IPS-NIHi7 (cell line): ENCODE measurements at regions not wholly inside any gene's neighbourhood (a gene's known extent, or its start where the extent isn't known, plus 50 kb on each side); places are given as distances from the start of the nearest gene placed in this dataset.
"Not testable (repeated sequence)": the region's sequence is repeated elsewhere in the genome, so short reads cannot be mapped to it uniquely, and the experiment has no call there.

Source experiments
- DNase-seq: peaks from one replicate; pipeline ENCODE4 v3.0.0; 2012; ENCODE audit warnings: mixed read lengths; ENCODE audit errors: extremely low spot score

DNA sequence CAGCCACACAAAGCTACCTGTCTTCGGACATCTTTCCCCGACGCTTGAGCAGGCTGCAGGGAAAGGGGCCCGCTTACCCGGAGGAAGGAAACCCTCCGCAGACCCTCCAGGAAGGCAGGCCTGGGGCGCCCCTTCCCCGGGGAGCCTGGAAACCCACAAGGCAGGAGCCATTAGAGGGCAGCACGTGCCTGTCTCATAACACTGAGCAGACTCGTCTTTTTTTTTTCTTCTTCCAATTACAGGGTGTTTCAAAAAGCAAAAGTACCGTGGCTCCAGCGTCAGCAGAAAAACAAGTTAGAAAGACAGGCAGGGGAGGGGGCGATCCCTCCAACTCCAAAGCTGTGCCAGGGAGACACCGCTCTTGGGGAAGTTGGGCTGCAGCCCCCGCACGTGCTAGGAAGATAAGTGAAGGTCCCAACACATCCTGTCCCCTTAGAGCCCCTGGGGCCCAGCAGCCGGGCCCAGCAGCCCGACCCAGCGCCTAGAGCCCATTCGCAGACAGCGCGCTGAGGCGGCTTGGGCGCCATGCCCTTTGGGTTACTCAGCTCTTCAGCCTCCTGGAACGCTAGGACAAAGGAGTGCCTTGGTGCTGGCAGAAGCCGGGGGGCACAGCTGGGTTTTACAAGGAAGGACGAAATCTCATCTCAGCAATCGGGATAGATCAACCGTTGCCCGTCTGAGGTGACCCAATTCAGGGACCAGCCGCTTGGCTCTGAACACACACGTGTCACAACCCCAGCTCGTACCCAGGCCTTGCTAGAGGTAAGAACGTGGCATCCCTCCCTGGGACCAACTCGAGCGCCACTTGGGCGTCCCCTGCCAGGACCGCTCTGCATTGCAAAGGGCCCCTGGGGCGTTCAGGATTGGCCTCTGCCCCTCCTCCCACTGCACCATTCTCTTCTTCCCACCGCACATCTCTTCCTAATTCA is 136.3 kb downstream of the LY86 start:
- DNase-seq: peak; percentile 76

DNA sequence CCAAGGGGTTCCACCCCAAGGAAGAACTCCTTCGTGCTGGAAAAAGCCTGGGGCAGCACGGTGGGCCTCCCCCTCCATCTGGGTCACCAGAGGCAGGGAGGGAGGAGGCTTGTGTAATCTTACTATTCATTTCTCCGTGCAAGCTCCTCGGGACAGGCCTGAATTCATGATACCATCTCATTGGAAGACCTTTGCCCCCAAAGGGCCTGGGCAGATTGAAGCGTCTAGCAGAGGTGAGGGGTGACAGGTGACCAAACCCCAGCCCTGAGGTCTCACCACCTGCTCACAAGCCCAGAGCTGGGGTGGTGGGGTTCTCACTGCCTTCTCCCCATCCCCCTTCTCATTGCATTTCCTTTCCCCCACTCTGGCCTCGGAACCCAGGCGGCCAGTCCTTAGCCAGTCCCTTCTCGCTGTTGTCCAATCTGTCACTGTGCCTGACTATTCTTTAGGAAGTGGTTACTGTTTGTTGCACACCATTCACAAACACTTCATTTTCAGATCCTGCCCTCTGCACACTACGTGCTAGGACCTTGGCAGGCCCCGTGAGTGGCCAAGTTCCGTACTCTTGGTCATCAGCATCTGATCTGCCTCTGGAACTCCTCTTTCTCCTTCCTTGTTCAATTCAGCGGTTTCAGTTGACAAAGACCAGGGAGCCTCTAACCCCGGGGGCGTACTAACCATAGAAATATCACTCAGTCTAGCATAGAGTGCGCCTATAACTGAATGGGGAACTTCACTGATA is 137.1 kb downstream of the LY86 start:
- no peak for DNase-seq

DNA sequence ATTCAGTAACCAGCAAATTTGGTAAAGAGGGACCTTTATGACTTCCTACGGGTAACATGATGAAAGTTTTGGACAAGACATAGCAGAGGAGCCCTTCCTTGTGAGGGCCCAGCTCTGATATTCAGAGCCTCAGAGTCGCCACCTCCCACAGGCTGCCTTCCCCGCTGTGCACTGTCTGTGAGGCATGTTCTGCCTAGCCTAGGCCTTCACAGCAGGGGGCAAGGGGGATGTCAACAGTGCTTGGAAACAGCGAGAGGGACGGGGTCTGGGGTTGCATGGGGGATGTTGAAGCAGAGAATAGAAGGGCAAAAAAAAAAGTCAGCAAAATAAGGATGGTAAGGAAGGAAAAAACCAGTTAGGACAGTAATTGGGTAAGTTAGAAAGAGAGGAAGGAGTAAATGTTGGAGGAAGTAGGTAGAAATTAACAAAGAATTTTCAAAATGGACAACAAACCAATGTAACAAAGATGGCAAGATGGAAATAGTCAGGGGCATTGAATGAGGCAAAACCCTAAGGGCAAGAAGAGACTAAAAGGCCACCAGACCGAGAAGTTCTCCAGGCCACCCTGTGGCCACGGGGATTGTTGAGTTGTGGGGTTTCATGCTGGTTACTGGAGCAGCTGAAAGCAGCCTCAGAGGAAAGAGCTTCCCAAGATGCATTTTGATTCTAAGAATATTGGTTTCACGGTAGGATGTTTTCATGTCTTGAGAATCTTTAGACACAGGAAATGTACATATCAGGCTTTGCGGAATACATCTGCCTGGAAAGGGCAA is 139.8 kb downstream of the LY86 start:
- peak; percentile 58 for DNase-seq

DNA sequence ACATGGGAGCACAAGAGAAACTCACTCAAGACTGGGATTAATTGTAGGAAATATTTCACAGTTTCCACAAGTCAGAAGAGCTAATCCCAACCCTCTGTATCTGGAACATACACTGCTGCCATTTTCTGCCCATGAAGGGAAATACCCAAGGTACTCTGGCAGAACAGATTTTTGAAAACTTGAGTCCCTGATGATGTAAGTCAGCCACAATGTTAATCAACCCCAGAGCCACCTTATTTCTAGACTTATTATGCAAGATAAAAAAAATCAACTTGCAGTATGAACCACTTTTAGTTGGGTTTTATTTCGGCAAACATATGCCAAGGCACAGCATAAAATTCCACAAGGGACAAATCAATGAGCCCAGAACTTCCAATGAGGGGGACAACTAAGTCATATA is 141.5 kb downstream of the LY86 start:
- DNase-seq: no peak

DNA sequence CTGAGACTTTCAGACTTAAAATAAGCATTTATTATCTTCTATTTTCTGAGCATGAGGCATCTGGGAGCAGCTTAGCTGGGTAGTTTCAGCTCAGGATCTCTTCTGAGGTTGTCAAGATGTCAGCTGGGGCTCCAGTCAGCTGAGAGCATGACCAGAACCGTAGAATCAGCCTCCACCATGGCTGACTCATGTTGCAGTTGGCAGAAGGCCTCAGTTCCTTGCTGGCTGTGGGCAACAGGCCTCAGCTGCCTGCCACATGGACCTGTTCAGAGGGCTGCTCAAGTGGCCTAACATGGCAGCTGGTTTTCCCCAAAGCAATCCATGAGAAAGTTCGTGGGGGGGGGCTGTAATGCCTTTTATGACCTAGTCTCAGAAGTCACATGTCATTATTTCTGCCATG is 142.3 kb downstream of the LY86 start:
- no peak for DNase-seq

DNA sequence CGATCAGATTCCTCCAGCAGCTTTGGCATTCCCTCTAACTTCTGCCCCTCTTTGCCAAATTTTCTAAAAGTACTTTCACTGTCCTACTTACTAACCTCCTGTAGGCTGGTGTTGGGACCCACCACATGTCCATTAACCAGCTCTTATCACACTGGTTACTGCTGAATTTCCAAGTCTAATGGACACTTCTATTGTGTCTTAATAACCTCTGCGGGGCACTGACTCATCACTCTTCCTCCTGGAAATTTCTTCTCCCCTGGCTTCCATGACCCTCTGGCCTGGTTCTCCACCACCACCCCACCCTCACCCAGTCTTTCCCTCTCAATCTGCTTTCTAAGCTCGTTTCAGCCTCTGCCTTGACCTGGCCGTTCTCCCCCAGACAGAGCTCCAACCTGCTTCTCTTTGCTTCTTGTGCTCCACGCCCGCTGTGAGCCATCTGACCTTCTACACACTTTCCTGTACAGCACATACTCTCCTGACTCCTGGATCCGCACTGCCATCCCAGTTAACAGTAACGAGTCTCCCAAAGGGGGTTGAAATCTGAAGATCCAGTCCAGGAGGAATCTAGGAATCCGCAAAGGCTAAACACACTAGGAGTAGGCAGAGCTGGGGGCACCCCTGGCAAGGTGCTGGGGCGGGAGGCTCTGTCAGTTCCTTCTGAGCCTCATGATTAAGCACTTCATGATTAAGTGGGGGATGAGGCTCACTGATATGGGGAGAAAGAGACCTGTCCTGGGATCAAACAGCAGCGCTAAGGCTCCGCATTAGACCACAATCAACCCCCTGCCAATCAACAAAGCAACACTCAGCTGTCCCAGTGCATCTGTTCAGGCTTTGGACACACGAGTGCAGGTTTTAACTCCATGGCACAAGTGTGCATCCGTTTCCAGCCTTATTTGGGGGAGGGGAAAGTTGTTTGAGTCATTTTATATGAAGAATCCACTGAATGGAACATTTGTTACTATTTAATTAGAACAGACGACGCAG is 146.3 kb downstream of the LY86 start:
- DNase-seq: no peak

DNA sequence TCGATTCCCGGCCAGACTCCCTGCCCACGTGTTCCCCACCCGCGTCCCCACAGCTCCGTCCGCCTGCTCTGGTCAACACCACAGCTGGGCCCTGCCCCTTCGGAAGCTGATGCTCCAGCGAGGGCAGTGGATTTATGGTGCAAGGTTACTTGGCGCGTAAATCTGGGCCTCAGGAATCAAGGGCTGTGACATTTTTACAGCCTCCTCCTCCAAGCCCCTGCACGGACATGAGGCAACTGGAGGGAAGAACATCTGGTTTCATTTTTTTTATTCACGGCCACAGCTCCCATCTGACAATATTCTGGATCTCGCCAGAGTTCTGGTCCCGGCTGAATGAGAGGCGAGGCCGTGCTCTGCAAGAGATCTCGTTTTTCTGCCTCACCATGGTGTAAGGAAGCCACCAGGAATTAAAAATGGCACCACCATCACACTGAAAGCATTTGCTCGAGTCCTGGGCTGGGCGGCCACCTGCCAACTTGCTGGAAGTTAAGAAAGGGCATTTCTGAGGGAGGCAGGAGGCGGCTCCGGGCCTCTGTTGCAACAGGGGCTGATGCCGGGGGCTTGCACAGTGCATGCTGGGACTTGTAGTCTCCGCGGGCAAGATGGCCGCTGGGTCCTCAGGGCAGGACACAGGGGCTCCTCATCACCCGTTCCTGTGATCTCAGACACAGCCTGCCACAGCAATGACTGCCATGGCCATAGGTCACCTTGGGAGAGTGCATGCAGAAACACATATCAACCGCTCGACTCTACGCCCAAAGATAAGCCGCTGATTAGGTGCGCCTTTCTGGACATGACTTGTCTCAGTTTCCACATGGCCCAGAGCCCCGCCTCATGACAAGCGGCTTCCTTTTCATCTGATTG is 148.5 kb downstream of the LY86 start:
- peak; percentile 78 for DNase-seq

DNA sequence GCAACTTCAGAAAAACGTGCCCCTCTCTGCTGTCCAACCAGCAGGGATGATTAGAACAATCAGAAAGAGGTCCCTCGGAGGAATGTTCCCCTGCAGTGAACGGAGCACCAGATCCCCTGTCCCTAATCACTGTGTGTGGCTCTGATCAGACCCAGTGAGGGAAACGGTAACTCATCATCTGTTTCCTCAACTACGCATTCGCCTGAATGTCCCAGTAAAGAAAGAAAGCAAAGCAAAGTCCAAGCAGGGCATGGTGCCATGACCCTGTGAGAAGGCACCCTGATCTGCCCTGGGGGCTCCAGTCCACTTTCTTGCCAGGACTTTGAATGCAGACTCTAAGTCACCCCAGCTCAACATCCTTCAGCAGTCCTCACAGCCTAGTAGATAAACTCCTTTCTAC is 149.2 kb downstream of the LY86 start:
- no peak for DNase-seq

DNA sequence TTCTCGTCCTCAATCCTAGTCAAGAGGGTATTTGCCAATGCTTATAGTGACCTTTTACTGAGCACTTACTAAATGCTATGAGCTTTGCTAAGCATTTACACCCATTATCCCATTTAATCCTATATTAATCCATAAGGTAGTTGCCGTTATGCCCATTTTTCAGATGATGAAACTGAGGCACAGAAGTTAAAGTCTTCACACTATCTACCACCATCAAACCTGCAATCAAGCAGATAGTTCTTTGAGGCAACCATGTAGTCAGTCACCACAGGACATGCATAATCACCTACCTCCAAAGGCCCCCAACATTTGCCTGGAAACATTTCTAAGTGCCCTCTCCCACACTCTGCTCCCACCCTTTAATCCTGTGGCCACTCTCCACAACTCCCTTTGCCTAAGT is 149.6 kb downstream of the LY86 start:
- no peak for DNase-seq

DNA sequence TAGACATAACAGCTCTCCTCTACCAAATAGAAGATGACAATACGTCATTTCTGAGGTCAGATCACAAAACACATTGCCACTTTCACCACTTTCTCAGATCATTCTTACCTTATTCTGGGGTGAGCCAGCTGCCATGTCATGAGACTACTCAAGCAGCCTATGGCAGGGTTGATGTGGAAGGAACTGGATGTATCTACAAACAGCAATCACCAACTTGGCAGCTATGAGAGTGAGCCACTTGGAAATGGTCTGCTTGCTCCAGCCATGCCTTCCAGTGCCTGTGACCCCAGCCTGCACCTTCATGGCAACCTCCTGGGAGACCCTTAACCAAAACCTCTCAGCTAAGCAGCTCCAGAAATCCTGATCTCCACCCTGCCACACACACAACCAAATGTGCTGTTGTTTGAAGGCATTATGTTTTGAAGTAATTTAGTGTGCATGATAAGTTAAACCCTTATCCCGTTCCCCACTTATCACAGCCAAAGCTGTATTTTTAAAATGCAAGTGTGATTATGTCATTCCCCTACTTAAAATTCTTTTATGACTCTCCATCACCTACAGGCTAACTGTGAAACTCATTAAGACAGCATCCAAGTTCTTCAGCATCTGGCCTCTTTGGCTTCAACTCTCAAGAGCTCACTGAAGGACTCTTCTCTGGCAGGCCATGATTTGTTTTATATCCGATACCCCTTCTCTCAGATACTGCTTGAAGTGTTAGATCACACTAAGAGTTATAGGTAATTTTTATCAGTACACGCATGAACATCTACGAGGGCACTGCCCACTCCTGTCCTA is 150.6 kb downstream of the LY86 start:
- no peak for DNase-seq

DNA sequence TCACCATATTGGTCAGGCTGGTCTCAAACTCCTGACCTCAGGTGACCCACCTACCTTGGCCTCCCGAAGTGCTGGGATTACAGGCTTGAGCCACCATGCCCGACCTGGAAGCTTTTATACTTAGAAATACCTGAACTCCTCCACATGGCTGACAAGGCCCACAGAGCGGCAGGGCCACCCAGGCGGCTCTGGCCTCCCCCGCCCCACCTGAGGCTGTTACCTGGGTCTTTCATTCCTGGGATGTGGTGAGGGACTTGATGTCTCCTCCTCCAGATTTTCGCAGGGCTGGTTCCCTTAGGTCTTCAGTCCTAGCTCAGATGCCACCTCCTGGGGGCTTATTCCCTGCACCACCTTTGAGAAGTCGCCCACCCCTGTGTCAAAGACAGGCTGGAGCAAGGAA is 152.1 kb downstream of the LY86 start:
- no peak for DNase-seq

DNA sequence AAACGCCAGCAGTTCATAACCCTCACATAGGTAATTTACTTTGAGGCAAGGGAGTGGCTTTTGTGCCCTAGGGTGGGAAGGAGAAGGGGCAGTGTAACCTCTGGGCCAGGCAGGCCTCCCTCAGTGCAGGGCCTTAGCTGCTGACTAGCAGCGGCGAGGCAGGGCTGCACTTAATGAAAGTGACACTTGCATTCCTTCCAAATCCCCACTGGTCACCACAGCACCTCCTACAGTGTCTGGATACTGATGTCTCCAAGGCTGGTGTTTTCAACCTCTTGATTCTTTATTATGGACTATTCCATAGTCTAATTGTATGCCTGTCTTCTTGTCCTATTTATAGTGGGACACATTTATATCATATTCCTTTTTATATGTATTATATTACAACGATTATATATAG is 152.7 kb downstream of the LY86 start:
- peak; percentile 39 for DNase-seq

DNA sequence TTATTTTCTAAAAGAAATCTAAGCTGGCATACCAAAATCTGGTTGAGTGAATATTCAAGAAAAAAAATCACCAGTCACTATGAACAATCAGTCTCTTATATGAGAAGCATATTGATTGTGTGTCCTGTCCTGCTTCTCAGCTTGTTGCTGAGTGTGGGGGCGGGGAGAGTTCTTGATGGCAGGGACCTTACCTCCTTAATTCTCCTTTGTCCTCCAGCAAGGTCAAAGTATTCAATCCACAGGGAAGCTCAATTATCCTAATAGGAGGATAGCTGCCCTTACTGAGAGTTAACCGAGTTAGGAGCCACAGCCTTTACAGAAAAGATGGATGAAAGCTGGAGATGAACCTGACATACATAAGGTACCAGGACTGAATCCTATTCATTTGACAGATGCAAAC is 154.0 kb downstream of the LY86 start:
- DNase-seq: no peak

DNA sequence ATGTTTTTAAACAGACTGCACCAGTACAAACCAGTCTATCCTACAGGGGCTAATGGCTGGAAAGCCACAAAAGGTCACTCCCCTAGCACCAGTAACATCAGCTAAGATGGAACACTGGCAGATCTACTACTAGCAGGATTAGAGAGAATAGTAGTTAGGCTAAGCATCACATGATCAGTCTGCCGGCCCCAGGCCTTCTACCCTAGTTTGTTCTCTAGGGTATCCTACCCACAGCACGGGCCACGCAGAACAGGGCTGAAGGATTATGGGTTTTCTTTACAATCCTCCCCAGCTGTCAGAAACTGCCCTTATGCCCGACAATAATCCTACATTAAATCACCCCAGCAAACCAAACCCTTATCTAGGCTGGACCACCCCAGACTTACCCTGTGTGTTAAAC is 156.0 kb downstream of the LY86 start:
- DNase-seq: no peak

DNA sequence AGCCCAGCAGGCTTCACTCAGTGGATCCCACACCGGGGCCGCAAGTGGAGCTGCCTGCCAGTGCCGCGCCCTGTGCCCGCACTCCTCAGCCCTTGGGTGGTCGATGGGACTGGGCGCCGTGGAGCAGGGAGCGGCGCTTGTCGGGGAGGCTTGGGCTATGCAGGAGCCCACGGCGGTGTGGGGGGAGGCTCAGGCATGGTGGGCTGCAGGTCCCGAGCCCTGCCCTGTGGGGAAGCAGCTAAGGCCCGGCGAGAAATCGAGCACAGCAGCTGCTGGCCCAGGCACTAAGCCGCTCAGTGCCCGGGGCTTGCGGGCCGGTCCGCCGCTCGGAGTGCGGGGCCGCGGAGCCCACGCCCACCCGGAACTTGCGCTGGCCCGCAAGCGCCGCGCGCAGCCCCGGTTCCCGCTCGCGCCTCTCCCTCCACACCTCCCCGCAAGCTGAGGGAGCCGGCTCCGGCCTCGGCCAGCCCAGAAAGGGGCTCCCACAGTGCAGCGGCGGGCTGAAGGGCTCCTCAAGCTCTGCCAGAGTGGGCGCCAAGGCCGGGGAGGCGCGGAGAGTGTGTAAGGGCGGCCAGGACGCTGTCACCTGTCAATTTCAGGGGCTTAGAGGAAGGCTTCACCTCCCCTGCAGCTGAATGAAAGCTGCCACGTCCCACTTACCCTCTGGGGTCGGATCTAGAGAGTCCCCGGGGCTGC is 157.3 kb downstream of the LY86 start:
- DNase-seq: not testable (repeated sequence)

DNA sequence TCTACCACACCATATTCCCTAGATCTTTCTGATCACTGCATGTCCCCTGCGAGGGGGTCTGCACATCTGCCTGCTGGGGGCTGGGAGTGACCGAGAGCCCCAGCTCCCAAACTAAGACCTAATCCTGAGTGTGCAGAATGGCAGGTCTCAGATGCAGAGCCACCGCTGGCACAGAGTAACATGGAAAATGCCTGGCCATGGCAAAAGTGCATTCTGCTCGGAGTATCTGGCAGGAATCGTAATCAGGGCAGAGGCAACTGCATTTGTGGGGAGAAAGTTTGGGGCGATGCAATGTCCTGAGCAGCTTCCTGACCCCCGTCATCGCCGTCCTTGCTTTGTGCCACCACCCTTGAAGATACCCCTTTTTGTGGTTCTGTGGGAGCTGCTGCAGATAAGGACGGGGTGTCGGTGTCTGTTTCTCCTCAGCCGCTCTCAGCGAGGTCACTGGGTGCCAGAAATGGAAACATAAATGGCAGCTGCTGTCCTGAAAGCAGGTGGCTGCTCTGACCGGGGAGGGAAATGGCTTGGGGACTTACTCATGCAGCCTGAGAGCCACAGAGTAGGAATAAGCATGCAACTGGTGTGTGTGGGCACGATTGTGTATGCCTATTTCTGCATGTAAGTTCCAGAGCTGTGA is 157.9 kb downstream of the LY86 start:
- DNase-seq: no peak

DNA sequence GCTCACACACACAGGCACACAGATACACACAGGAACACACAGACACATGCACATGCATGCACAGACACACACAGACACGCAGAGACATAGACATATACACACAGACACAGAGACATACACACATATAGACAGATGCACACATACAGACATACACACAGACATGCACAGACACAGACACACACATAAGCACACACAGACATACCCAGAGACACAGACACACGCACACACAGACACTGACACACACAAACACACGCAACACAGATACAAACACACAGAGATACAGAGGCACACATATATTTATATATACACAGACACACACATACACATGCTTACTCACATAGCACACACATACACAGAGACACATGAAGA is 158.4 kb downstream of the LY86 start:
- DNase-seq: no peak

DNA sequence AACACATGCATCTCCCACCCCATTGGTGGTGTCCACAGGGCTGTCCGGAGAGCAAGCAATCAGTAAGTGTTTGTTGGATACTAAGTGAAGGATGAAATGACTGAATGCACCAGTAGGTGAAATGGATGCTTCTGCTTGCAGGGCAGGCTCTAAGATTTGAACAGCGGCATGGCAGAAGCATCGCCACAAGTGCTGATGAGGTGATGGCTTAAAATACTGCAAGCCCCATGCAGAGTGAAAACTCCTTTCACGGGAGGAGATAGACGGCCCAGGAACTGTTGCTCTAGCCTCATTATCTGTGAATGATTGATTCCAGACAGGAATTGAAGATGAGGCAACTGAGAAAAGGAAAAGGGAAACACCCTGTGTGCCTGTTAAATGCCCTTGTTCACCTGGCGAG is 158.9 kb downstream of the LY86 start:
- no peak for DNase-seq
